ENCODE measurements at regions not wholly inside any gene's neighbourhood (a gene's known extent, or its start where the extent isn't known, plus 50 kb on each side); places are given as distances from the start of the nearest gene placed in this dataset.

DNA sequence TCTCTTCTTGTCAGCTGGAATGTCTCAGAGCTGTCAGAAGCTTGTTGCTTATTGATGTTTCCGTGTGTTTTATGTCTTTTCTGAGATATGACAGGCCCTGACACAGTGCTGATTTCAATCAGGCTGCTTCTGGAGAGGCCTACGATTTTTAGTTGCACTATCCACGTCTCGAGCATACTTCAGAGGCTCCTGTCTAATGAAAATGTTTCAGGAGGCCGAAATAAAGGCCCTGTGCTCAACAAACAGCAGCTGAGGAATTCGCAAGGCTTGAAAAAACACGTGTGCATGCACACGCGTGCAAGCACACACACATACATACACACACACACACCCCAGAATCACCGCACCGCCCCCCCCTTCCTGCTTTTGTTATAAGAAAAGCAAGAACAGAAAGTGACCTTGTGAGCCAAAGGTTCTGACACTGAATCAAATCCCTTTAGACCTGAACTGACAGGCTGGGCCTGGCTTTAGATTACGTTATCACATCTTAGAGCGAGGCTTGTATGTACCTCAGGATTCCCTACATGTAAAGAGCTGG, 296.6 kb downstream of the NR2F2 start:
- Mint-ChIP-seq H3K27me3 (ENCODE audit: low read depth) (no peaks in the 10 kb centered on the region), H3K36me3 (no peaks in the 10 kb centered on the region), H3K4me3 (no peak overlapping the region), H3K9me3 (no peaks in the 10 kb centered on the region), H3K4me1 (no peaks in the 10 kb centered on the region), H3K27ac (no peak overlapping the region)
- CTCF ChIA-PET: no interaction called here
- POLR2A ChIA-PET: interaction anchor here (0.6 kb wide), 1 partner anchor 284 kb away, joined by 12 read pairs; no protein-coding TSS in a partner anchor
- DNase-seq (ENCODE audit: low spot score) (no peak), ATAC-seq (no peak)
- TF ChIP-seq ZNF263 (CRISPR knock-in tag; IDR thresholded peaks at IDR 0.05; ENCODE audit: low read depth): no peak
- no peak for TF ChIP-seq NFYB (CRISPR knock-in tag; conservative IDR thresholded peaks at IDR 0.05; ENCODE audit: low read depth)
- no peak for TF ChIP-seq EMX1 (CRISPR knock-in tag; IDR thresholded peaks at IDR 0.05)
- TF ChIP-seq FOXJ3 (CRISPR knock-in tag; IDR thresholded peaks at IDR 0.05; ENCODE audit: borderline replicate concordance): no peak
- TF ChIP-seq ZNF219 (CRISPR knock-in tag; IDR thresholded peaks at IDR 0.05; ENCODE audit: borderline replicate concordance): no peak
- TF ChIP-seq TCF7 (CRISPR knock-in tag; IDR thresholded peaks at IDR 0.05; ENCODE audit: low read depth): no peak

GRCh38 chr15:96629511-96629910, 299.0 kb downstream of the NR2F2 start:
- H3K36me3 Mint-ChIP-seq: no peaks in the 10 kb centered on the region
- no peaks in the 10 kb centered on the region for H3K27me3 Mint-ChIP-seq (ENCODE audit: low read depth)
- ChIA-PET CTCF (no interaction called here), POLR2A (no interaction called here)
- no peak overlapping the region for H3K27ac Mint-ChIP-seq
- ATAC-seq (no peak), DNase-seq (ENCODE audit: low spot score) (no peak)
- peaks cover 4% of the 10 kb centered on the region for H3K9me3 Mint-ChIP-seq
- no peaks in the 10 kb centered on the region for H3K4me1 Mint-ChIP-seq
- no peak for TF ChIP-seq RELA (CRISPR knock-in tag; IDR thresholded peaks at IDR 0.05; ENCODE audit: borderline replicate concordance)
- TF ChIP-seq ZNF219 (CRISPR knock-in tag; IDR thresholded peaks at IDR 0.05; ENCODE audit: borderline replicate concordance): no peak
- TF ChIP-seq, protein P1, sequence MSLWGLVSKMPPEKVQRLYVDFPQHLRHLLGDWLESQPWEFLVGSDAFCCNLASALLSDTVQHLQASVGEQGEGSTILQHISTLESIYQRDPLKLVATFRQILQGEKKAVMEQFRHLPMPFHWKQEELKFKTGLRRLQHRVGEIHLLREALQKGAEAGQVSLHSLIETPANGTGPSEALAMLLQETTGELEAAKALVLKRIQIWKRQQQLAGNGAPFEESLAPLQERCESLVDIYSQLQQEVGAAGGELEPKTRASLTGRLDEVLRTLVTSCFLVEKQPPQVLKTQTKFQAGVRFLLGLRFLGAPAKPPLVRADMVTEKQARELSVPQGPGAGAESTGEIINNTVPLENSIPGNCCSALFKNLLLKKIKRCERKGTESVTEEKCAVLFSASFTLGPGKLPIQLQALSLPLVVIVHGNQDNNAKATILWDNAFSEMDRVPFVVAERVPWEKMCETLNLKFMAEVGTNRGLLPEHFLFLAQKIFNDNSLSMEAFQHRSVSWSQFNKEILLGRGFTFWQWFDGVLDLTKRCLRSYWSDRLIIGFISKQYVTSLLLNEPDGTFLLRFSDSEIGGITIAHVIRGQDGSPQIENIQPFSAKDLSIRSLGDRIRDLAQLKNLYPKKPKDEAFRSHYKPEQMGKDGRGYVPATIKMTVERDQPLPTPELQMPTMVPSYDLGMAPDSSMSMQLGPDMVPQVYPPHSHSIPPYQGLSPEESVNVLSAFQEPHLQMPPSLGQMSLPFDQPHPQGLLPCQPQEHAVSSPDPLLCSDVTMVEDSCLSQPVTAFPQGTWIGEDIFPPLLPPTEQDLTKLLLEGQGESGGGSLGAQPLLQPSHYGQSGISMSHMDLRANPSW (CRISPR knock-in tag; conservative IDR thresholded peaks at IDR 0.05; ENCODE audit: low read depth): no peak
- TF ChIP-seq CREB1 (CRISPR knock-in tag; IDR thresholded peaks at IDR 0.05): no peak
- TF ChIP-seq KAT7 (CRISPR knock-in tag; IDR thresholded peaks at IDR 0.05; ENCODE audit: borderline replicate concordance): no peak
- no peak for TF ChIP-seq ZNF281 (CRISPR knock-in tag; IDR thresholded peaks at IDR 0.05)
- no peak for TF ChIP-seq JUN (CRISPR knock-in tag; IDR thresholded peaks at IDR 0.05)
- no peak overlapping the region for H3K4me3 Mint-ChIP-seq

- Mint-ChIP-seq H3K27ac (no peak overlapping the region), H3K4me1 (no peaks in the 10 kb centered on the region), H3K4me3 (no peak overlapping the region), H3K36me3 (peaks cover 3% of the 10 kb centered on the region; the same call in 1 of the 2 replicates), H3K9me3 (peaks cover 4% of the 10 kb centered on the region), H3K27me3 (ENCODE audit: low read depth) (no peaks in the 10 kb centered on the region)
- no peak for TF ChIP-seq ZNF138 (CRISPR knock-in tag; conservative IDR thresholded peaks at IDR 0.05)
- DNase-seq (ENCODE audit: low spot score): no peak
- ATAC-seq: no peak
- ChIA-PET POLR2A (no interaction called here), CTCF (no interaction called here)
Observed at GRCh38 chr15:96638793-96639192, 308.3 kb downstream of the NR2F2 start.

DNA sequence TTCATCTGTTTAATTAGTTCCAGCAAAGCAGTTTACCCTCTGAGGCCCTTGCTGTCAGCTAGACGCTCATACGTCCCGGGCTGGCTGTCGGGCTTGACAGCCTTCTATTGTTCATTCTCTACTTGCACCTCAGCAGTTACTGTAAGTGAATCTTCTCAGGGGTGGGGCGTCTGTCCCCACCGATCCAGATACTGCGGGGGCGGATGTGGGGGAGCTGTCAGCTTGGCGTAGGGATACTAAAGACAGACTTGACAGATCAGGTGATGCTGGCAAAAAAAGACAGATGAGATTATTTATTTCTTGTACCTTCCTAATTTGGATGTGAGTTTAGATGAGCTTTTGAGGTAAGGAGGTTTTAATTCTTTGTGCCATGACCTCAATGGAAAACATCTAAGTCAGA, 315.3 kb downstream of the NR2F2 start:
- H3K9me3 Mint-ChIP-seq: peaks cover 4% of the 10 kb centered on the region
- H3K36me3 Mint-ChIP-seq: peaks cover 3% of the 10 kb centered on the region; the same call in 1 of the 2 replicates
- no peak overlapping the region for H3K27ac Mint-ChIP-seq
- no peaks in the 10 kb centered on the region for H3K27me3 Mint-ChIP-seq (ENCODE audit: low read depth)
- no peak for DNase-seq (ENCODE audit: low spot score)
- H3K4me3 Mint-ChIP-seq: no peak overlapping the region
- no peak for ATAC-seq
- H3K4me1 Mint-ChIP-seq: no peaks in the 10 kb centered on the region
- CTCF ChIA-PET: no interaction called here
- POLR2A ChIA-PET: no interaction called here
- TF ChIP-seq, protein P2, sequence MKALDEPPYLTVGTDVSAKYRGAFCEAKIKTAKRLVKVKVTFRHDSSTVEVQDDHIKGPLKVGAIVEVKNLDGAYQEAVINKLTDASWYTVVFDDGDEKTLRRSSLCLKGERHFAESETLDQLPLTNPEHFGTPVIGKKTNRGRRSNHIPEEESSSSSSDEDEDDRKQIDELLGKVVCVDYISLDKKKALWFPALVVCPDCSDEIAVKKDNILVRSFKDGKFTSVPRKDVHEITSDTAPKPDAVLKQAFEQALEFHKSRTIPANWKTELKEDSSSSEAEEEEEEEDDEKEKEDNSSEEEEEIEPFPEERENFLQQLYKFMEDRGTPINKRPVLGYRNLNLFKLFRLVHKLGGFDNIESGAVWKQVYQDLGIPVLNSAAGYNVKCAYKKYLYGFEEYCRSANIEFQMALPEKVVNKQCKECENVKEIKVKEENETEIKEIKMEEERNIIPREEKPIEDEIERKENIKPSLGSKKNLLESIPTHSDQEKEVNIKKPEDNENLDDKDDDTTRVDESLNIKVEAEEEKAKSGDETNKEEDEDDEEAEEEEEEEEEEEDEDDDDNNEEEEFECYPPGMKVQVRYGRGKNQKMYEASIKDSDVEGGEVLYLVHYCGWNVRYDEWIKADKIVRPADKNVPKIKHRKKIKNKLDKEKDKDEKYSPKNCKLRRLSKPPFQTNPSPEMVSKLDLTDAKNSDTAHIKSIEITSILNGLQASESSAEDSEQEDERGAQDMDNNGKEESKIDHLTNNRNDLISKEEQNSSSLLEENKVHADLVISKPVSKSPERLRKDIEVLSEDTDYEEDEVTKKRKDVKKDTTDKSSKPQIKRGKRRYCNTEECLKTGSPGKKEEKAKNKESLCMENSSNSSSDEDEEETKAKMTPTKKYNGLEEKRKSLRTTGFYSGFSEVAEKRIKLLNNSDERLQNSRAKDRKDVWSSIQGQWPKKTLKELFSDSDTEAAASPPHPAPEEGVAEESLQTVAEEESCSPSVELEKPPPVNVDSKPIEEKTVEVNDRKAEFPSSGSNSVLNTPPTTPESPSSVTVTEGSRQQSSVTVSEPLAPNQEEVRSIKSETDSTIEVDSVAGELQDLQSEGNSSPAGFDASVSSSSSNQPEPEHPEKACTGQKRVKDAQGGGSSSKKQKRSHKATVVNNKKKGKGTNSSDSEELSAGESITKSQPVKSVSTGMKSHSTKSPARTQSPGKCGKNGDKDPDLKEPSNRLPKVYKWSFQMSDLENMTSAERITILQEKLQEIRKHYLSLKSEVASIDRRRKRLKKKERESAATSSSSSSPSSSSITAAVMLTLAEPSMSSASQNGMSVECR (CRISPR knock-in tag; IDR thresholded peaks at IDR 0.05; ENCODE audit: borderline replicate concordance): no peak
- TF ChIP-seq, protein P3, sequence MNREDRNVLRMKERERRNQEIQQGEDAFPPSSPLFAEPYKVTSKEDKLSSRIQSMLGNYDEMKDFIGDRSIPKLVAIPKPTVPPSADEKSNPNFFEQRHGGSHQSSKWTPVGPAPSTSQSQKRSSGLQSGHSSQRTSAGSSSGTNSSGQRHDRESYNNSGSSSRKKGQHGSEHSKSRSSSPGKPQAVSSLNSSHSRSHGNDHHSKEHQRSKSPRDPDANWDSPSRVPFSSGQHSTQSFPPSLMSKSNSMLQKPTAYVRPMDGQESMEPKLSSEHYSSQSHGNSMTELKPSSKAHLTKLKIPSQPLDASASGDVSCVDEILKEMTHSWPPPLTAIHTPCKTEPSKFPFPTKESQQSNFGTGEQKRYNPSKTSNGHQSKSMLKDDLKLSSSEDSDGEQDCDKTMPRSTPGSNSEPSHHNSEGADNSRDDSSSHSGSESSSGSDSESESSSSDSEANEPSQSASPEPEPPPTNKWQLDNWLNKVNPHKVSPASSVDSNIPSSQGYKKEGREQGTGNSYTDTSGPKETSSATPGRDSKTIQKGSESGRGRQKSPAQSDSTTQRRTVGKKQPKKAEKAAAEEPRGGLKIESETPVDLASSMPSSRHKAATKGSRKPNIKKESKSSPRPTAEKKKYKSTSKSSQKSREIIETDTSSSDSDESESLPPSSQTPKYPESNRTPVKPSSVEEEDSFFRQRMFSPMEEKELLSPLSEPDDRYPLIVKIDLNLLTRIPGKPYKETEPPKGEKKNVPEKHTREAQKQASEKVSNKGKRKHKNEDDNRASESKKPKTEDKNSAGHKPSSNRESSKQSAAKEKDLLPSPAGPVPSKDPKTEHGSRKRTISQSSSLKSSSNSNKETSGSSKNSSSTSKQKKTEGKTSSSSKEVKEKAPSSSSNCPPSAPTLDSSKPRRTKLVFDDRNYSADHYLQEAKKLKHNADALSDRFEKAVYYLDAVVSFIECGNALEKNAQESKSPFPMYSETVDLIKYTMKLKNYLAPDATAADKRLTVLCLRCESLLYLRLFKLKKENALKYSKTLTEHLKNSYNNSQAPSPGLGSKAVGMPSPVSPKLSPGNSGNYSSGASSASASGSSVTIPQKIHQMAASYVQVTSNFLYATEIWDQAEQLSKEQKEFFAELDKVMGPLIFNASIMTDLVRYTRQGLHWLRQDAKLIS (CRISPR knock-in tag; IDR thresholded peaks at IDR 0.05; ENCODE audit: borderline replicate concordance): no peak

Measured in WTC11 (cell line).